B cell (primary cell): ENCODE measurements at regions not wholly inside any gene's neighbourhood (a gene's known extent, or its start where the extent isn't known, plus 50 kb on each side); places are given as distances from the start of the nearest gene placed in this dataset.

ENCODE experiments used
- ATAC-seq: fragments of 200-7000 bp; cut with Tn5 transposase; one replicate; pipeline ENCODE4 v1.10.0; 2021; ENCODE audit warnings: low read depth, mild to moderate bottlenecking, moderate number of reproducible peaks, moderate library complexity
- CTCF ChIA-PET: fragments of 350-600 bp; sonication (Branson Sonifier 250); formaldehyde crosslinking; loops from one replicate; lab custom pipeline; 2021; ENCODE audit warnings: antibody characterized with exemption, inconsistent platforms; lab: Charles Lee
- POLR2A ChIA-PET: fragments of 350-600 bp; sonication (Branson Sonifier 250); formaldehyde crosslinking; loops from one replicate; lab custom pipeline; 2021; ENCODE audit warnings: antibody characterized with exemption; lab: Charles Lee
- DNase-seq: peaks from one replicate; pipeline ENCODE4 v3.0.0; 2013
- H2AFZ ChIP-seq: 2 replicates; pipeline ENCODE4 v1.6.1; 2012; ENCODE audit warnings: mild to moderate bottlenecking, low read depth, low read length; ENCODE audit not compliant: insufficient read depth, poor library complexity, severe bottlenecking
- H3K27ac ChIP-seq, 2 donors: 1 replicate in 1 of 2; 2 replicates in 1 of 2; pipeline ENCODE4 v1.5.1; 2012 to 2013; ENCODE audit warnings: low read length in 2 of 2, mild to moderate bottlenecking in 2 of 2, moderate library complexity in 1 of 2
- H3K27me3 ChIP-seq, 4 experiments: fragments of 200-600 bp in 1 of 4; sonication (generic) in 1 of 4; replicated peaks in 1 of 4; 1 replicate in 2 of 4; 2 replicates in 2 of 4; pipeline versions ENCODE4 v1.6.1 to v1.7.0; 2013 to 2016; ENCODE audit warnings: low read length in 3 of 4, mild to moderate bottlenecking in 2 of 4, mixed read lengths in 1 of 4, moderate library complexity in 1 of 4; ENCODE audit not compliant: insufficient read depth in 4 of 4, control insufficient read depth in 3 of 4; ENCODE audit errors: control extremely low read depth in 1 of 4
- H3K36me3 ChIP-seq, 2 experiments: replicated peaks in 1 of 2; 1 replicate in 1 of 2; 2 replicates in 1 of 2; pipeline versions ENCODE4 v1.6.1 to v1.7.1; 2013; ENCODE audit warnings: low read length in 1 of 2; ENCODE audit not compliant: insufficient read depth in 2 of 2, control insufficient read depth in 1 of 2; ENCODE audit errors: control extremely low read depth in 1 of 2, extremely low read depth in 1 of 2
- H3K4me1 ChIP-seq, 2 donors: fragments of 200-600 bp in 1 of 2; sonication (generic) in 1 of 2; 1 replicate in 1 of 2; 2 replicates in 1 of 2; pipeline versions ENCODE4 v1.5.1 to v1.6.1; 2013 to 2017; ENCODE audit warnings: low read length in 2 of 2; ENCODE audit not compliant: control insufficient read depth in 2 of 2, insufficient read depth in 2 of 2
- H3K4me2 ChIP-seq: replicated peaks from 2 replicates; pipeline ENCODE3; 2012; ENCODE audit warnings: mild to moderate bottlenecking, low read depth, low read length; ENCODE audit not compliant: poor library complexity, severe bottlenecking
- H3K4me3 ChIP-seq, 5 experiments: fragments of 200-600 bp in 1 of 5; sonication (generic) in 1 of 5; 1 replicate in 3 of 5; 2 replicates in 2 of 5; pipeline versions ENCODE4 v1.5.1 to v1.7.0; 2011 to 2016; ENCODE audit warnings: low read length in 4 of 5, mild to moderate bottlenecking in 4 of 5, low read depth in 2 of 5, control low read depth in 1 of 5, moderate library complexity in 1 of 5; ENCODE audit not compliant: insufficient read depth in 1 of 5; ENCODE audit errors: control extremely low read depth in 1 of 5, extremely low read depth in 1 of 5
- H3K79me2 ChIP-seq: fragments of 200-600 bp; sonication (generic); one replicate; pipeline ENCODE4 v1.6.0; 2016; ENCODE audit warnings: low read length; ENCODE audit not compliant: control insufficient read depth, insufficient read depth
- H3K9ac ChIP-seq: fragments of 200-600 bp; sonication (generic); 2 replicates; pipeline ENCODE4 v1.6.1; 2017; ENCODE audit warnings: mild to moderate bottlenecking, low read length, moderate library complexity
- H3K9me3 ChIP-seq, 3 donors: one replicate each; pipeline versions ENCODE4 v1.6.1 to v1.7.1; 2013; ENCODE audit warnings: low read length in 2 of 3; ENCODE audit not compliant: control insufficient read depth in 2 of 3, insufficient read depth in 1 of 3; ENCODE audit errors: control extremely low read depth in 1 of 3
- H4K20me1 ChIP-seq: 2 replicates; pipeline ENCODE4 v1.6.0; 2012; ENCODE audit warnings: mild to moderate bottlenecking, low read length; ENCODE audit not compliant: insufficient read depth, control insufficient read depth, poor library complexity, severe bottlenecking
- H3K27ac Mint-ChIP-seq: one replicate; pipeline ENCODE4 v1.8.0; 2021; ENCODE audit warnings: mixed read lengths
- H3K27me3 Mint-ChIP-seq: one replicate; pipeline ENCODE4 v1.8.0; 2021; ENCODE audit warnings: mixed read lengths
- H3K4me1 Mint-ChIP-seq: one replicate; pipeline ENCODE4 v1.8.0; 2021; ENCODE audit warnings: mixed read lengths
- H3K4me3 Mint-ChIP-seq: one replicate; pipeline ENCODE4 v1.8.0; 2021; ENCODE audit warnings: mixed read lengths
- H3K9me3 Mint-ChIP-seq: one replicate; pipeline ENCODE4 v1.8.0; 2022; ENCODE audit warnings: mixed read lengths; ENCODE audit not compliant: insufficient read depth
- CTCF ChIP-seq: fragments of 200-600 bp; IDR thresholded peaks from one replicate; pipeline ENCODE4 v1.8.0; 2022; ENCODE audit warnings: antibody characterized with exemption, mild to moderate bottlenecking
- EZH2 ChIP-seq: IDR thresholded peaks from 2 replicates; pipeline ENCODE4 v1.6.1; 2012; ENCODE audit warnings: borderline replicate concordance, low read depth, mild to moderate bottlenecking, moderate library complexity, low read length; ENCODE audit not compliant: insufficient read depth, poor library complexity, severe bottlenecking
- WGBS: methylation state at CpG from one replicate; pipeline ENCODE4 v1.1.5; 2013; ENCODE audit warnings: missing lambda C conversion rate; ENCODE audit not compliant: insufficient coverage; 5-methylcytosine and 5-hydroxymethylcytosine counted together
- intact Hi-C: fragments of 100-400 bp; cut with micrococcal nuclease; formaldehyde crosslinking; loops from one replicate; pipeline ENCODE4 v1.10.0; 2022

GRCh38 chr17:10931133-10931532 is 93.2 kb upstream of the PIRT start:
- ATAC-seq (no peak), DNase-seq (no peak)
- Histone ChIP-seq H4K20me1 (no peaks in the 10 kb centered on the region), H3K4me2 (no peak overlapping the region), H3K4me1 (no peaks in the 10 kb centered on the region), H3K9ac (no peak overlapping the region), H3K36me3 (no peaks in the 10 kb centered on the region), H3K79me2 (no peaks in the 10 kb centered on the region), H3K9me3 (peaks cover 0 to 6% (median 0%) of the 10 kb centered on the region in 3 donors), H2AFZ (no peak overlapping the region), H3K27me3 (no peaks in the 10 kb centered on the region), H3K4me3 (no peak overlapping the region), H3K27ac (no peak overlapping the region)
- peaks cover 3% of the 10 kb centered on the region for H3K9me3 Mint-ChIP-seq
- TF ChIP-seq EZH2 (no peak), CTCF (no peak)
- intact Hi-C loops: no loop called here
- H3K27me3 Mint-ChIP-seq: peaks cover 3% of the 10 kb centered on the region
- WGBS: 0% methylated on average over 1 of the region's 3 CpGs
- CTCF ChIA-PET: no interaction called here
- no peaks in the 10 kb centered on the region for H3K4me1 Mint-ChIP-seq
- POLR2A ChIA-PET: no interaction called here
- no peak overlapping the region for H3K4me3 Mint-ChIP-seq
- no peak overlapping the region for H3K27ac Mint-ChIP-seq

- no peaks in the 10 kb centered on the region for H3K4me1 Mint-ChIP-seq
- H3K4me3 Mint-ChIP-seq: no peak overlapping the region
- WGBS: no CpG with 5 or more reads among the region's 2 CpGs
- ATAC-seq (no peak), DNase-seq (no peak)
- no peak overlapping the region for H3K27ac ChIP-seq
- H3K4me3 ChIP-seq: no peak overlapping the region
- ChIA-PET POLR2A (no interaction called here), CTCF (no interaction called here)
- peaks cover 3% of the 10 kb centered on the region for H3K9me3 Mint-ChIP-seq
- TF ChIP-seq EZH2: no peak
- no peak for TF ChIP-seq CTCF
- intact Hi-C loops: no loop called here
- H3K4me1 ChIP-seq: no peaks in the 10 kb centered on the region
- no peak overlapping the region for H2AFZ ChIP-seq
- H3K79me2 ChIP-seq: no peaks in the 10 kb centered on the region
- H3K9me3 ChIP-seq: peaks cover 0 to 2% (median 0%) of the 10 kb centered on the region in 3 donors
- no peaks in the 10 kb centered on the region for H3K36me3 ChIP-seq
- no peaks in the 10 kb centered on the region for H3K27me3 ChIP-seq
- no peaks in the 10 kb centered on the region for H4K20me1 ChIP-seq
- peaks cover 3% of the 10 kb centered on the region for H3K27me3 Mint-ChIP-seq
- no peak overlapping the region for H3K9ac ChIP-seq
- H3K27ac Mint-ChIP-seq: no peak overlapping the region
- H3K4me2 ChIP-seq: no peak overlapping the region
Observed at GRCh38 chr17:10927712-10928111, 89.8 kb upstream of the PIRT start.
